SK-MEL-5 (cell line): ENCODE measurements at regions not wholly inside any gene's neighbourhood (a gene's known extent, or its start where the extent isn't known, plus 50 kb on each side); places are given as distances from the start of the nearest gene placed in this dataset.
A peak's percentile ranks its signal among the peaks of the same experiment; 100 is the strongest.

ENCODE experiments used
- DNase-seq: peaks from one replicate; pipeline ENCODE4 v3.0.0-alpha.2; 2016; ENCODE audit warnings: low read depth, low spot score
- in situ Hi-C: cut with HindIII; loops from 2 replicates; pipeline ENCODE4 v1.10.0; 2016; ENCODE audit warnings: low sequenced_read_pairs, high pct_unique_total_duplicates, low pct_unique_long_range_greater_than_20kb

DNA sequence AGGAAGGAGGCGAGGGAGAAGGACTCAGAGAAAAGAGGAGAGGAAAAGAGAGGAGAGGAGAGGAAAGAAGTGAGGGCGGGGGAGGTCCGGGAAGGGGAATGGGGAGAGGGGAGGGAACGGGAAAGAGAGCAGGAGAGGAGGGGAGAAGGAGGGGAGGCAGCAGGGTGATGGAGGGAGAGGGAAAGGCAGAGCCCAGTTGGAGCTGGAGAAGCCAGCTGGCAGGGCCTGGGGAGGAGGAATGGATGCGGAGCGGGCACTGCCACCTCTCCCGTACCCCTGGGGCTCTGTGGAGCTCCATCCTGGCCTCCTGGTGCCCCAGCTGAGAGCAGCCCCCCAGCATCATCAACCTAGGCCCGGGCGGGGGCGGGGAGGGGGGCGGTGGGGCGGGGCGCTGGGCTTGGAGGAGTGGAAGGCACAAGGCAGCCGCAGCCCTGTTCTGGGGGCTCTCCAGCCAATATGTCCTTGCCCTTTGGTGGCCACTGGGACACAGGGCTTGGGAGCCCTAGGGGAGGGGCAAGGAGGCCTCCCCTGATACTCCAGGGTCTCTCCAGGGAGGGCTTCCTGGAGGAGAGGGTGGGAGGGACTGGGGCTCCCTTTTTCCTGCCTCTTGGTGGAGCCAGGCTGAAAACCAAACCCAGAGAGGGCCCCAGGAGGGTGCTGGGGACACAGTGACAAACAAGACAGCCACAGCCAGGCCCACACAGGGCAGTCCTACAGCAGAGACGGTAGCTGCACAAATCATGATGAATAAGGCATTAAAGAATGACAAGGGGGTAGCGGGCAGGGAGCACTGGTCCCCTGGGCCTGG lies 123.7 kb downstream of the C9orf50 start:
- in situ Hi-C loops = no loop called here
- DNase-seq = no peak

DNA sequence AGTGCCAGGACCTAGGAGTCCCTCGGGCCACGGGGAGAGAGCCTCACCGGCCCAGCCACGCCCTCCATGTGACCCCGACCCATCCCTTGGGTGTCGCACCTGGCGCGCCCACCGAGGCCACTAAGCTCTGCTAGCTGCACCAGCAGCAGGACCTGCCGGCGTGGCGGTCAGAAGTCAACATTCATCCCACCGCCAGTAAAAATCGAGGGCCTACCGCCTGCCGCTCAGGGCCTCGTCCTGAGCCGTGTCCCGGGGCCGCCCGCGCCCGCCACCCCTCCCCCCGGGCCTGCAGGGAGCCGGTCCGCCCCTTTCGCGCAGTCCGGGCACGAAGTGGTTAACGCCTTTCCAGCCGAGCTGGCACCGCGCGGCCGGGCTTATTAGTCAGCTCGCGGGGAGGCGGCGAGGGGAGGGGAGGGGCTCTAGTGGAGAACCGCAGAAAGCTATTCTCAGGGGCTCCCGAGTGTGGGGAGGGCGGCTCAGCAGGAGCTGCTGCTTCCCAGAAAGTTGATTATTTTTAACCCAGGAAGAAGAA lies 124.4 kb downstream of the C9orf50 start:
- in situ Hi-C loops = no loop called here
- peak; percentile 65 for DNase-seq

- in situ Hi-C loops = no loop called here
- DNase-seq = peak; percentile 89
Observed at GRCh38 chr9:129495620-129496472, 125.1 kb downstream of the C9orf50 start.

- in situ Hi-C loops = no loop called here
- DNase-seq = no peak
Observed at GRCh38 chr9:129494113-129494789, 126.7 kb downstream of the C9orf50 start.

DNA sequence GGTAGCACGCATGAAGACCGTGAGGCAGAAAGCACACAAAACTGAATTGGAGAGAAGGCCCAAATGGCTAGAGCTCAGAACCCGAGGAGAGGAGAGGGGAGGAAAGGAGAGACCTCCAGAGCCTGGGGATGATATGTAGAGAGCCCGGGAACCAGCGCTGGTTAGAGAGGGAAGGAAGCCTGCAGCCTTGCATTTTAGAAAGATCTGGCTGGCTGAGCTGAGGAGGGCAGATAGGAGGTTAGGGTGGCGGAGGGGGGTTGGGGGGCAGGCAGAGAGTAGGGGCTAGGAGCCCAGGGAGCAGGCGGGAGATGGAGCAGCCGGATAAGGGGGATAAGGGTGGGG lies 127.2 kb downstream of the C9orf50 start:
- DNase-seq = no peak
- in situ Hi-C loops = no loop called here

DNA sequence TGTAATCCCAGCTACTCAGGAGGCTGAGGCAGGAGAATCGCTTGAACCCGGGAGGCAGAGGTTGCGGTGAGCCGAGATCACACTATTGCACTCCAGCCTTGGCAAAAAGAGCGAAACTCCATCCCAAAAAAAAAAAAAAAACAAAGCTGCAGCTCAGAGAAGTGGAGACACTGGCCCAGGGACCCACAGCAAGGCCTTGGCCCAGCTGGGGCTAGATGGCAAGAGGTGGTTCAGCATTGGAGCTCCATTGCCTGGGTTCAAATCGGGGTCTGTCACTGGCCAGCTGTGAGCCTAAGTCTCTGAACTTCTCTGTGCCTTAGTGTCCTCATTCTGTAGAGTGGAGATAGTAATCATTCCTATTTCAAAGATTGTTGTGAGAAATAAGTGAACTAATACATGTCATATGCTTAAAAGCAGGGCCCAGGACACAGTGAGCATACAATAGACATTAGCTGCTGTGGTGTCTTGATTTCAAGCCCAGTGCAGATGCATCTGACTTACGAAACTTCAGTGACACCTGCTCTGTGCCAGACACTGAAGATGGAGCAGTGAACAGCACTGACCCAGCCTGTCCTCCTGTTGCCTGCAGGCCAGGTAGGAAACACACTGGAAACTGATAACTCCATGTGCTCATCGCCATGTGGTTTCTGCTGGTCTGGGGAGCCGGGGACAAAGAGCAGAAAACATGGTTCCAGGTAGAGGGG lies 127.7 kb downstream of the C9orf50 start:
- in situ Hi-C loops = no loop called here

DNA sequence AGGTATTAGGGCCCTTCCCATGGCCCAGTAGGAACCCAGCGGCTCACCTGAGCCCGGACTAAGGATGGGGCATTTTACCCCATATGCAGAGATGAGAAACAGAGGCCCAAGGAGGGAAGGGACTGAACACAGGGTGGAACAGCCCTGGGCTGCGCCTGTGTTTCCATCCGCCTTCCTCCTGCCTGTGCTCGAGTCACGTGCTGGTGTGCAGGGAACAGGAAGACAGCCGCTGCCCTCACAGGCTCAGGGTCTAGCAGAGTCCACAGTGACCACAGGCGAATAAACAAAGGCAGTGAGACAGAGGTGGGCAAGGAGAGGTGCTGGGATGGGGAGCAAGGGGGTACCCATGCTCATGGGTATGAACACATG lies 129.4 kb downstream of the C9orf50 start:
- in situ Hi-C loops = no loop called here
- DNase-seq = peak; percentile 56

More for the DNA sequence above, 127.7 kb downstream of the C9orf50 start:
- DNase-seq = no peak

GRCh38 chr9:129490583-129491486 lies 130.1 kb downstream of the C9orf50 start:
- in situ Hi-C loops = no loop called here
- DNase-seq = peak; percentile 42

DNA sequence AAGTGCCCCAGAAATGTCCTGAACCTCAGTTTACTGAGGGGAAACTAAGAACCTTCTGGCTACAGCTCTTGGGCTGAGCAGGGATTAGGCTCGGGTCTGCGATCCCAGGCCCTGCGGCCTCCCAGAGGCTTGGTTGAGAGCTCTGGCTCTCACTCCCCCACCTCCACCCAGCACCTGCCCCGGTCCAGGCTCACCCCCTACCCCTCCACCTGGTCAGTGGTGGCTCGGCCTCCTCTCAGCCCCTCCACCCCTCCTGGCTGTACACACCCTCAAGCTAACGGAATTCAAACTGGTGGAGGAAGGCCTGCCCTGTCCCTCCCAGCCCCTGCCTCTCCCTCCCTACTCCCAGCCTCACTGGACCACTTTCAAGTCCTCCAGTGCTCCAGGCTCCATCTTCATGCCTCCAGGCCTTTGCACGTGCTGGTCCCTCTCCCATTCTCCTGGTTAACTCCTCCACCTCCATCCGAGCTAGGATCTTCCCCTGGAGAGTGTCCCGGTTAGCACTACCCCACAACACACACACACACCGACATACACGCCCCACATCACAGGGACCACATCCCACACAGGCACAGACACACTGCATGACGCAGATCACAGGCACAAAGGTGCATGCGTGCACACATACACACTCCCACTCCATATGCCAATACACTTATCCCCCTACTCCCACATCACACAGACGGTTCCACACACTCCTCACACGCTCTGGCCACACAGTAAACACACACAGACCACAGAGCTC lies 130.9 kb downstream of the C9orf50 start:
- in situ Hi-C loops = no loop called here
- no peak for DNase-seq

DNA sequence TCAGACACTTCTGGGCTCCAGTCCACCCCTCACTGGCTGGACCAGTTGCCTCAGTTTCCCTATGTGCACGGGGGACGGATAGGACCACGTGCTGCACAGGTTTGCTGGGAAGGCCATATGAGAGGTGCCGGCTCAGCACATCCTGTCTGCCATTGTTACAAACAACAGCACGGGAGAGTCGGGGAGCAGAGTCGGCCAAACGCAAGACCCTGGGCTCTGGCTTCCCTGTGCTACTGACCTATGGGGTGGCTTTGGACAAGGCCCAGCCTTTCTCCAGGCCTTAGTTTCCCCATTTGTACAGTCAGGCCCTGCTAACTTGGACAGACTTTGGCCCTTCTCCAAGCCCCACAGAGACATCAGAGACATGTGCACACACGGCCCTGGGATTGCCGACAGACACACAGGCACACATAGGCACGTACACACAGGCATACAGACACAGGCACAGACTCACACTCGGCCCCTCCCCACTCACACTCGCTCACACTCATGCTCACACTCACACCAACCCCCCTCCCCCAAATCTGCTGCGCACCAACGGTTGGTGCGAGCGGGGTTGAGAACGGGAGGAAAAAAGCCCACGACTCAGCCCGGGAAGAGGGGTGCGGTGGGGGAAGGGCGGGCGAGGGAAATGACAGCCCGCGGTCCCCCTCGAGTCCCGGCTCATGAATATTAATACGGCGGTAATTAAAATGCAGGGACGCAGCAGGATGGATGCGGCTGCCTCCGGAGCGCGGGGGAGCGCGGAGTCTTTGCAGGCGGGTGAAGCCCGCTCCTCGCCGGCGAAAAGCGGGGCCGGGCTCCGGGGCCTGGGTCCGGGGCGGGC lies 133.0 kb downstream of the C9orf50 start:
- DNase-seq = peak; percentile 54
- in situ Hi-C loops = no loop called here

GRCh38 chr9:129486756-129487657 lies 133.9 kb downstream of the C9orf50 start:
- peak; percentile 67 for DNase-seq
- in situ Hi-C loops = no loop called here

DNA sequence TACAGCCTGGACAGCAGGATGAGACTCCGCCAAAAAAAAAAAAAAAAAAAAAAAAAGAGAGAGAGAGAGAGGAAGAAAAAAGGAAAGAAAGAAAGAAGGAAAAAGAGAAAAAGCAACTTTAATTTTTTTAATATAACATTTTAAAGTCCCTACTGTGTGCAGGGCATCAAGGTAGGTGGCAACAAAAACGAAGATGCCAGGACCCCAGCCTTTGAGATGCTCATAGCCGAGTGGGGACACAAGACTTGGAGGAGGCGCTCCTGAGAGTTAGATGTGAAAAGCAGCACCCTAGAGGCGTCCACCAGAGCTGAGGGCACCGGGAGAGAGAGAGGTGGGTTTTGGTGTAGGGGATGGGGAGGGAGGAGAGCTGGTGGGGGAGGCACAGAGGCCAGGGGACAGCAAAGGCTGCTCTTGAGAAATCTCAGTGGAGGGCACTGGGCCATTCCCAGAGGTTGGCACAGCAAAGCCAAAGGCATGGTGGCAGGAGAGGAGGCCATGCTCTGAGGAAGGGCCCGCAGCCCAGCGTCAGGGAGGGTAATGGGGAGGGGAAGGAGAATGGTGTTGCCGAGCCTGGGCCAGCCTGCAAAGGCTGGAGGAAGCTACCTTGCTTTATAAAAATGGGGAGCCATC lies 135.6 kb downstream of the C9orf50 start:
- in situ Hi-C loops = no loop called here

GRCh38 chr9:129484352-129485000 lies 136.4 kb downstream of the C9orf50 start:
- DNase-seq = no peak
- in situ Hi-C loops = no loop called here

More for the DNA sequence above, 135.6 kb downstream of the C9orf50 start:
- DNase-seq = no peak
